IMR-90 (cell line): ENCODE measurements at regions not wholly inside any gene's neighbourhood (a gene's known extent, or its start where the extent isn't known, plus 50 kb on each side); places are given as distances from the start of the nearest gene placed in this dataset.

Experiments used
- ATAC-seq: fragments of 200-7000 bp; cut with Tn5 transposase; 2 replicates; pipeline ENCODE4 v1.9.1; 2020; ENCODE audit warnings: low read depth, mild to moderate bottlenecking, moderate library complexity
- BruUV-seq: library from RNA; stranded (reverse); fragments of 400-500 nt; replicated peaks from 2 replicates; lab custom pipeline; 2021; lab: Mats Ljungman, UMichigan
- CTCF ChIA-PET: fragments of 300-600 bp; formaldehyde crosslinking; extraction: SDS; loops from one replicate; lab custom pipeline; 2021; ENCODE audit warnings: antibody characterized with exemption; lab: Yijun Ruan, JAX
- POLR2A ChIA-PET: fragments of 300-600 bp; sonication (Branson Sonifier 250); formaldehyde crosslinking; loops from one replicate; lab custom pipeline; 2022; ENCODE audit warnings: antibody characterized with exemption; ENCODE audit not compliant: unreplicated experiment; lab: Charles Lee
- DNase-seq: peaks from one replicate; pipeline ENCODE4 v3.0.0; 2013
- H2AFZ ChIP-seq: replicated peaks from 2 replicates; pipeline ENCODE3; 2013; ENCODE audit warnings: low read length, mild to moderate bottlenecking; ENCODE audit not compliant: poor library complexity
- H2AK5ac ChIP-seq: 2 replicates; pipeline ENCODE4 v1.6.1; 2013; ENCODE audit warnings: low read depth, low read length, inconsistent platforms
- H2AK9ac ChIP-seq: replicated peaks from 2 replicates; pipeline ENCODE3; 2013; ENCODE audit warnings: mild to moderate bottlenecking, low read depth, low read length, moderate library complexity; ENCODE audit not compliant: poor library complexity
- H2BK120ac ChIP-seq: 2 replicates; pipeline ENCODE4 v1.6.1; 2013; ENCODE audit warnings: low read depth, low read length, inconsistent platforms
- H2BK15ac ChIP-seq: 3 replicates; pipeline ENCODE4 v1.6.1; 2013; ENCODE audit warnings: low read depth, low read length, inconsistent platforms
- H2BK20ac ChIP-seq: 2 replicates; pipeline ENCODE4 v1.6.1; 2013; ENCODE audit warnings: low read depth, mild to moderate bottlenecking, inconsistent platforms, low read length, moderate library complexity
- H2BK5ac ChIP-seq: 2 replicates; pipeline ENCODE4 v1.6.1; 2013; ENCODE audit warnings: mild to moderate bottlenecking, low read depth, low read length, inconsistent platforms; ENCODE audit not compliant: poor library complexity, severe bottlenecking
- H3K14ac ChIP-seq: replicated peaks from 2 replicates; pipeline ENCODE4 v1.6.1; 2013; ENCODE audit warnings: low read depth, low read length, inconsistent platforms
- H3K18ac ChIP-seq: 2 replicates; pipeline ENCODE4 v1.6.1; 2013; ENCODE audit warnings: low read depth, low read length, control low read depth
- H3K23ac ChIP-seq: 2 replicates; pipeline ENCODE4 v1.6.1; 2013; ENCODE audit warnings: low read depth, low read length, inconsistent platforms
- H3K27ac ChIP-seq: 2 replicates; pipeline ENCODE4 v1.5.1; 2013; ENCODE audit warnings: mild to moderate bottlenecking, control low read depth, low read length; ENCODE audit not compliant: insufficient read depth
- H3K27me3 ChIP-seq: 2 replicates; pipeline ENCODE4 v1.6.1; 2013; ENCODE audit warnings: low read length; ENCODE audit not compliant: control insufficient read depth, insufficient read depth
- H3K36me3 ChIP-seq: 2 replicates; pipeline ENCODE4 v1.6.1; 2013; ENCODE audit warnings: low read length, mixed read lengths; ENCODE audit not compliant: control insufficient read depth, insufficient read depth
- H3K4ac ChIP-seq: 2 replicates; pipeline ENCODE4 v1.6.1; 2013; ENCODE audit warnings: low read depth, low read length, inconsistent platforms
- H3K4me1 ChIP-seq: 2 replicates; pipeline ENCODE4 v1.6.1; 2013; ENCODE audit warnings: low read length, mixed read lengths; ENCODE audit not compliant: control insufficient read depth, insufficient read depth
- H3K4me2 ChIP-seq: 2 replicates; pipeline ENCODE4 v1.6.1; 2013; ENCODE audit warnings: low read depth, mild to moderate bottlenecking, control low read depth, low read length, moderate library complexity
- H3K4me3 ChIP-seq: 2 replicates; pipeline ENCODE4 v1.5.1; 2013; ENCODE audit warnings: low read depth, mild to moderate bottlenecking, control low read depth, low read length, moderate library complexity; ENCODE audit not compliant: insufficient read depth
- H3K56ac ChIP-seq: 2 replicates; pipeline ENCODE4 v1.6.1; 2013; ENCODE audit warnings: low read length, inconsistent platforms; ENCODE audit not compliant: insufficient read depth; ENCODE audit errors: extremely low read depth
- H3K79me1 ChIP-seq, 2 experiments: 2 replicates each; pipeline ENCODE4 v1.6.1; 2013; ENCODE audit warnings: low read length in 2 of 2, inconsistent platforms in 1 of 2, low read depth in 1 of 2
- H3K9ac ChIP-seq: 2 replicates; pipeline ENCODE4 v1.6.1; 2013; ENCODE audit warnings: low read depth, low read length, control low read depth
- H3K9me1 ChIP-seq: 2 replicates; pipeline ENCODE4 v1.6.1; 2013; ENCODE audit warnings: low read length, inconsistent platforms; ENCODE audit not compliant: insufficient read depth
- H3K9me3 ChIP-seq: 2 replicates; pipeline ENCODE4 v1.6.1; 2013; ENCODE audit warnings: low read length; ENCODE audit not compliant: control insufficient read depth, insufficient read depth
- H4K20me1 ChIP-seq: 2 replicates; pipeline ENCODE4 v1.6.1; 2013; ENCODE audit warnings: low read length, inconsistent platforms; ENCODE audit not compliant: insufficient read depth
- H4K5ac ChIP-seq: 2 replicates; pipeline ENCODE4 v1.6.1; 2013; ENCODE audit warnings: mild to moderate bottlenecking, low read depth, low read length, control low read depth
- H4K8ac ChIP-seq, 2 experiments: 2 replicates each; pipeline ENCODE4 v1.6.1; 2013; ENCODE audit warnings: low read depth in 2 of 2, low read length in 2 of 2, control low read depth in 1 of 2, inconsistent platforms in 1 of 2
- H4K91ac ChIP-seq: 2 replicates; pipeline ENCODE4 v1.6.1; 2013; ENCODE audit warnings: low read depth, low read length, inconsistent platforms; ENCODE audit not compliant: insufficient read depth
- BHLHE40 ChIP-seq: fragments of 150-350 bp; IDR thresholded peaks from 2 replicates; pipeline ENCODE4 v1.6.1; 2016; ENCODE audit warnings: mild to moderate bottlenecking, low read depth, low read length
- CEBPB ChIP-seq: IDR thresholded peaks from 2 replicates; pipeline ENCODE4 v1.6.1; 2012; ENCODE audit warnings: low read depth, low read length, improper control_type of control experiment
- CHD1 ChIP-seq: IDR thresholded peaks from 2 replicates; pipeline ENCODE4 v1.6.1; 2012; ENCODE audit warnings: low read depth, low read length, improper control_type of control experiment
- ELK1 ChIP-seq: fragments of 150-350 bp; IDR thresholded peaks from 2 replicates; pipeline ENCODE4 v1.6.1; 2016; ENCODE audit warnings: low read depth, mild to moderate bottlenecking, low read length, moderate library complexity, borderline replicate concordance
- FOS ChIP-seq: fragments of 150-350 bp; IDR thresholded peaks from 2 replicates; pipeline ENCODE4 v1.6.1; 2016; ENCODE audit warnings: low read depth, low read length
- MAFK ChIP-seq: IDR thresholded peaks from 2 replicates; pipeline ENCODE4 v1.6.1; 2012; ENCODE audit warnings: low read depth, low read length, improper control_type of control experiment
- MAZ ChIP-seq: IDR thresholded peaks from 2 replicates; pipeline ENCODE4 v1.6.1; 2012; ENCODE audit warnings: low read depth, mild to moderate bottlenecking, low read length, improper control_type of control experiment, moderate library complexity, borderline replicate concordance
- MXI1 ChIP-seq: IDR thresholded peaks from 2 replicates; pipeline ENCODE4 v1.6.1; 2012; ENCODE audit warnings: low read depth, mild to moderate bottlenecking, low read length, moderate library complexity, borderline replicate concordance
- POLR2A ChIP-seq: IDR thresholded peaks from 2 replicates; pipeline ENCODE4 v1.6.1; 2012; ENCODE audit warnings: mild to moderate bottlenecking, low read depth, low read length
- RAD21 ChIP-seq: IDR thresholded peaks from 2 replicates; pipeline ENCODE4 v1.6.1; 2012; ENCODE audit warnings: low read length, improper control_type of control experiment
- RCOR1 ChIP-seq: IDR thresholded peaks from 2 replicates; pipeline ENCODE4 v1.6.1; 2012; ENCODE audit warnings: mild to moderate bottlenecking, low read length, improper control_type of control experiment; ENCODE audit not compliant: insufficient replicate concordance
- RFX5 ChIP-seq: IDR thresholded peaks from 2 replicates; pipeline ENCODE4 v1.8.0; 2012; ENCODE audit warnings: low read depth, mild to moderate bottlenecking, low read length, moderate library complexity
- SMC3 ChIP-seq: fragments of 150-350 bp; IDR thresholded peaks from 2 replicates; pipeline ENCODE4 v1.6.1; 2016; ENCODE audit warnings: low read depth, mild to moderate bottlenecking, antibody characterized with exemption, low read length, moderate library complexity
- USF2 ChIP-seq: fragments of 150-350 bp; IDR thresholded peaks from 2 replicates; pipeline ENCODE4 v1.6.1; 2017; ENCODE audit warnings: mild to moderate bottlenecking, antibody characterized with exemption, low read length, low read depth
- dilution Hi-C: fragments of 300-500 bp; cut with HindIII; formaldehyde crosslinking; loops from one replicate; pipeline ENCODE4 v1.14.3; 2018; ENCODE audit warnings: low sequenced_read_pairs; ENCODE audit not compliant: unreplicated experiment
- in situ Hi-C: fragments of 300-500 bp; cut with MboI; formaldehyde crosslinking; loops from 3 replicates; pipeline ENCODE4 v1.14.3; 2019; ENCODE audit warnings: low sequenced_read_pairs, inconsistent platforms, mixed read lengths
- intact Hi-C: fragments of 100-400 bp; cut with micrococcal nuclease; formaldehyde crosslinking; loops from 2 replicates; pipeline ENCODE4 v1.10.0; 2022
- TF ChIP-seq, protein P1 (sequence below): conservative IDR thresholded peaks from 2 replicates; pipeline ENCODE4 v1.5.1; 2012; ENCODE audit warnings: mild to moderate bottlenecking, low read depth, low read length, improper control_type of control experiment

- Histone ChIP-seq H3K9ac (no peak overlapping the region), H3K27me3 (peaks cover 8% of the 10 kb centered on the region), H3K56ac (no peak overlapping the region), H4K20me1 (no peaks in the 10 kb centered on the region), H4K8ac (no peak overlapping the region), H3K4ac (no peak overlapping the region), H3K9me3 (no peaks in the 10 kb centered on the region), H3K18ac (no peak overlapping the region), H3K79me1 (no peaks in the 10 kb centered on the region), H3K9me1 (no peaks in the 10 kb centered on the region), H2AK9ac (no peak overlapping the region), H3K4me2 (no peak overlapping the region), H2AFZ (no peak overlapping the region), H3K4me3 (no peak overlapping the region), H3K23ac (no peak overlapping the region), H2BK20ac (no peak overlapping the region), H3K36me3 (no peaks in the 10 kb centered on the region), H3K14ac (no peak overlapping the region), H4K91ac (no peak overlapping the region), H3K27ac (no peak overlapping the region), H4K5ac (no peak overlapping the region), H2BK15ac (no peak overlapping the region), H2BK5ac (no peak overlapping the region), H3K4me1 (no peaks in the 10 kb centered on the region), H2AK5ac (no peak overlapping the region), H2BK120ac (no peak overlapping the region)
- BruUV-seq: no TSS peak
- in situ Hi-C loops (no loop called here), intact Hi-C loops (no loop called here), dilution Hi-C loops (no loop called here)
- TF ChIP-seq FOS (no peak), RFX5 (no peak), RAD21 (no peak), MXI1 (no peak), POLR2A (no peak), BHLHE40 (no peak), SMC3 (no peak), RCOR1 (no peak), MAFK (no peak), CHD1 (no peak), MAZ (no peak), USF2 (no peak), CEBPB (no peak), ELK1 (no peak)
- TF ChIP-seq, protein P1, sequence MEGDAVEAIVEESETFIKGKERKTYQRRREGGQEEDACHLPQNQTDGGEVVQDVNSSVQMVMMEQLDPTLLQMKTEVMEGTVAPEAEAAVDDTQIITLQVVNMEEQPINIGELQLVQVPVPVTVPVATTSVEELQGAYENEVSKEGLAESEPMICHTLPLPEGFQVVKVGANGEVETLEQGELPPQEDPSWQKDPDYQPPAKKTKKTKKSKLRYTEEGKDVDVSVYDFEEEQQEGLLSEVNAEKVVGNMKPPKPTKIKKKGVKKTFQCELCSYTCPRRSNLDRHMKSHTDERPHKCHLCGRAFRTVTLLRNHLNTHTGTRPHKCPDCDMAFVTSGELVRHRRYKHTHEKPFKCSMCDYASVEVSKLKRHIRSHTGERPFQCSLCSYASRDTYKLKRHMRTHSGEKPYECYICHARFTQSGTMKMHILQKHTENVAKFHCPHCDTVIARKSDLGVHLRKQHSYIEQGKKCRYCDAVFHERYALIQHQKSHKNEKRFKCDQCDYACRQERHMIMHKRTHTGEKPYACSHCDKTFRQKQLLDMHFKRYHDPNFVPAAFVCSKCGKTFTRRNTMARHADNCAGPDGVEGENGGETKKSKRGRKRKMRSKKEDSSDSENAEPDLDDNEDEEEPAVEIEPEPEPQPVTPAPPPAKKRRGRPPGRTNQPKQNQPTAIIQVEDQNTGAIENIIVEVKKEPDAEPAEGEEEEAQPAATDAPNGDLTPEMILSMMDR: no peak
- DNase-seq (no peak), ATAC-seq (peak; percentile 51; the same call in 1 of the 2 replicates)
- POLR2A ChIA-PET: no interaction called here
- CTCF ChIA-PET: no interaction called here
Measured at GRCh38 chr14:53786045-53786444, 170.6 kb downstream of the BMP4 start.
